K562 (cell line): ENCODE measurements at regions not wholly inside any gene's neighbourhood (a gene's known extent, or its start where the extent isn't known, plus 50 kb on each side); places are given as distances from the start of the nearest gene placed in this dataset.

Experiments used
- CTCF ChIP-seq, 3 experiments: IDR thresholded peaks in 2 of 3; conservative IDR thresholded peaks in 1 of 3; 2 replicates each; pipeline ENCODE4 v1.5.1; 2011 to 2012; ENCODE audit warnings: low read length in 3 of 3, mild to moderate bottlenecking in 3 of 3, control low read depth in 2 of 3, improper control_type of control experiment in 1 of 3, inconsistent platforms in 1 of 3, low read depth in 1 of 3, mixed read lengths in 1 of 3, moderate library complexity in 1 of 3; ENCODE audit not compliant: insufficient read depth in 2 of 3
- ELF4 ChIP-seq: fragments of 450-650 bp; formaldehyde crosslinking; IDR thresholded peaks from 2 replicates; pipeline ENCODE4 v1.4.0; 2022; ENCODE audit warnings: missing genetic modification characterization
- MTA2 ChIP-seq: fragments of 450-650 bp; IDR thresholded peaks from 2 replicates; pipeline ENCODE4 v1.6.1; 2016; ENCODE audit warnings: low read depth
- SIN3B ChIP-seq: fragments of 450-650 bp; IDR thresholded peaks from 2 replicates; pipeline ENCODE4 v1.6.1; 2017; ENCODE audit warnings: low read depth, mild to moderate bottlenecking, moderate library complexity
- SP1 ChIP-seq: sonication (generic); formaldehyde crosslinking; IDR thresholded peaks from 2 replicates; pipeline ENCODE4 v1.8.1; 2022; ENCODE audit warnings: mild to moderate bottlenecking, missing genetic modification reagents
- ZNF707 ChIP-seq: fragments of 250-450 bp; sonication (Bioruptor Pico); conservative IDR thresholded peaks from 2 replicates; pipeline ENCODE4 v1.8.0; 2022; ENCODE audit warnings: inconsistent platforms, mild to moderate bottlenecking, moderate library complexity
- TF ChIP-seq, protein P1 (sequence below): IDR thresholded peaks from 3 replicates; pipeline ENCODE4 v1.6.1; 2011; ENCODE audit warnings: borderline replicate concordance, mild to moderate bottlenecking; ENCODE audit not compliant: insufficient read length, insufficient read depth

DNA sequence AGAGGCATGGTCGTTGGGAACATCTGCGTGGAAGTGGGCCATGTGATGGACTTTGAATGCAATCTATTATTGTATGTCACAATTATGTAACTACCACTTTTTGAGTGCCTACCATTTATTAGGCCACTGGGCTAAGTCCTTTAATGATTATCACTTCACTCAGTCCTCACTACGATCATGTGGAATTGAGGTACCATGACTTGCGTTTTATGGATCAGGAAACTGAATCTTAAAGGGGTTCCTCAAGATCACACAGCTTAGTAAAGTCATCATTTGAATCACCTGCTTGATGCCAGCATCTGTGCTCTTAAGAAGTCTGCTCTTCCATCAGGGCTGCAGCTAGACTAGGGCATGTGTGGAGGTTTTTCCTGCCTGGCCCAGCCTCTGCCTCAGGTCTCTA is 136.7 kb downstream of the DAD1 start:
- TF ChIP-seq CTCF (IDR thresholded peaks at IDR 0.05 in 2 of 3, conservative IDR thresholded peaks at IDR 0.05 in 1 of 3; ENCODE audit: insufficient read depth in 2 of 3, low read depth in 1 of 3, low read length in 3 of 3), result no peak
- TF ChIP-seq, protein P1, sequence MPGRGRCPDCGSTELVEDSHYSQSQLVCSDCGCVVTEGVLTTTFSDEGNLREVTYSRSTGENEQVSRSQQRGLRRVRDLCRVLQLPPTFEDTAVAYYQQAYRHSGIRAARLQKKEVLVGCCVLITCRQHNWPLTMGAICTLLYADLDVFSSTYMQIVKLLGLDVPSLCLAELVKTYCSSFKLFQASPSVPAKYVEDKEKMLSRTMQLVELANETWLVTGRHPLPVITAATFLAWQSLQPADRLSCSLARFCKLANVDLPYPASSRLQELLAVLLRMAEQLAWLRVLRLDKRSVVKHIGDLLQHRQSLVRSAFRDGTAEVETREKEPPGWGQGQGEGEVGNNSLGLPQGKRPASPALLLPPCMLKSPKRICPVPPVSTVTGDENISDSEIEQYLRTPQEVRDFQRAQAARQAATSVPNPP, result no peak
- no peak for TF ChIP-seq ELF4
- no peak for TF ChIP-seq SP1 (CRISPR knock-in tag)
- no peak for TF ChIP-seq MTA2
- no peak for TF ChIP-seq SIN3B
- no peak for TF ChIP-seq ZNF707
